H9 (cell line): ENCODE measurements at regions not wholly inside any gene's neighbourhood (a gene's known extent, or its start where the extent isn't known, plus 50 kb on each side); places are given as distances from the start of the nearest gene placed in this dataset.

ENCODE experiments used
- DNase-seq: peaks from one replicate; pipeline ENCODE4 v3.0.0-alpha.2; 2017
- H2AFZ ChIP-seq: one replicate; pipeline ENCODE4 v1.6.1; 2013; ENCODE audit warnings: mild to moderate bottlenecking, low read length, control low read depth, moderate library complexity
- H2AK5ac ChIP-seq: 2 replicates; pipeline ENCODE4 v1.6.1; 2013; ENCODE audit warnings: low read length, control low read depth, mixed read lengths; ENCODE audit not compliant: insufficient read length
- H2BK120ac ChIP-seq: one replicate; pipeline ENCODE4 v1.6.1; 2013; ENCODE audit warnings: low read depth, mild to moderate bottlenecking, low read length, control low read depth, inconsistent platforms; ENCODE audit not compliant: poor library complexity, severe bottlenecking
- H2BK12ac ChIP-seq: 2 replicates; pipeline ENCODE4 v1.6.1; 2013; ENCODE audit warnings: low read length, control low read depth, mixed read lengths, low read depth; ENCODE audit not compliant: insufficient read length
- H2BK15ac ChIP-seq: 2 replicates; pipeline ENCODE4 v1.6.1; 2013; ENCODE audit warnings: low read depth, low read length, control low read depth
- H2BK20ac ChIP-seq: one replicate; pipeline ENCODE4 v1.6.1; 2013; ENCODE audit warnings: low read depth, mild to moderate bottlenecking, low read length, control low read depth, inconsistent platforms; ENCODE audit not compliant: poor library complexity, severe bottlenecking
- H2BK5ac ChIP-seq: 2 replicates; pipeline ENCODE4 v1.6.1; 2013; ENCODE audit warnings: low read length, control low read depth, mixed read lengths; ENCODE audit not compliant: insufficient read length
- H3K14ac ChIP-seq: 2 replicates; pipeline ENCODE4 v1.6.1; 2013; ENCODE audit warnings: low read length, control low read depth; ENCODE audit not compliant: insufficient read depth
- H3K18ac ChIP-seq: 2 replicates; pipeline ENCODE4 v1.6.1; 2013; ENCODE audit warnings: low read depth, mild to moderate bottlenecking, mixed read lengths, low read length, control low read depth; ENCODE audit not compliant: insufficient read length
- H3K23ac ChIP-seq: 2 replicates; pipeline ENCODE4 v1.6.1; 2013; ENCODE audit warnings: low read length, control low read depth, mixed read lengths, low read depth; ENCODE audit not compliant: insufficient read length
- H3K23me2 ChIP-seq: 2 replicates; pipeline ENCODE4 v1.6.1; 2013; ENCODE audit warnings: low read depth, mild to moderate bottlenecking, mixed read lengths, low read length, control low read depth; ENCODE audit not compliant: insufficient read length, poor library complexity, severe bottlenecking
- H3K27ac ChIP-seq: 2 replicates; pipeline ENCODE4 v1.5.1; 2013; ENCODE audit warnings: low read length, control low read depth, mixed read lengths, low read depth; ENCODE audit not compliant: insufficient read length
- H3K27me3 ChIP-seq: 2 replicates; pipeline ENCODE4 v1.6.1; 2013; ENCODE audit warnings: low read length, control low read depth, inconsistent platforms; ENCODE audit not compliant: insufficient read depth
- H3K4ac ChIP-seq: 2 replicates; pipeline ENCODE4 v1.6.1; 2013; ENCODE audit warnings: low read depth, mild to moderate bottlenecking, control low read depth, inconsistent platforms, low read length, moderate library complexity
- H3K4me1 ChIP-seq: 2 replicates; pipeline ENCODE4 v1.6.1; 2013; ENCODE audit warnings: low read length, control low read depth, inconsistent platforms; ENCODE audit not compliant: insufficient read depth
- H3K4me2 ChIP-seq: 2 replicates; pipeline ENCODE4 v1.6.1; 2013; ENCODE audit warnings: low read length, control low read depth, mixed read lengths; ENCODE audit not compliant: insufficient read length, insufficient read depth
- H3K56ac ChIP-seq: 2 replicates; pipeline ENCODE4 v1.6.1; 2013; ENCODE audit warnings: low read depth, mild to moderate bottlenecking, mixed read lengths, low read length, control low read depth; ENCODE audit not compliant: insufficient read length
- H3K79me1 ChIP-seq: 2 replicates; pipeline ENCODE4 v1.6.1; 2013; ENCODE audit warnings: low read depth, mild to moderate bottlenecking, moderate library complexity, low read length, control low read depth, inconsistent platforms; ENCODE audit not compliant: insufficient read depth, poor library complexity, severe bottlenecking
- H3K79me2 ChIP-seq: 2 replicates; pipeline ENCODE4 v1.6.1; 2013; ENCODE audit warnings: low read length, control low read depth, inconsistent platforms; ENCODE audit not compliant: insufficient read depth
- H3K9ac ChIP-seq: 2 replicates; pipeline ENCODE4 v1.6.1; 2013; ENCODE audit warnings: low read length, control low read depth, mixed read lengths; ENCODE audit not compliant: insufficient read length; ENCODE audit errors: extremely low read depth
- H3K9me3 ChIP-seq: one replicate; pipeline ENCODE4 v1.6.1; 2013; ENCODE audit warnings: low read depth, low read length, inconsistent platforms; ENCODE audit not compliant: control insufficient read depth
- H3T11ph ChIP-seq: one replicate; pipeline ENCODE4 v1.6.1; 2013; ENCODE audit warnings: mild to moderate bottlenecking, low read length, control low read depth, inconsistent platforms
- H4K20me1 ChIP-seq: one replicate; pipeline ENCODE4 v1.6.1; 2013; ENCODE audit not compliant: control insufficient read depth, insufficient read length, insufficient read depth
- H4K5ac ChIP-seq: 2 replicates; pipeline ENCODE4 v1.6.1; 2013; ENCODE audit warnings: low read depth, mild to moderate bottlenecking, mixed read lengths, low read length, control low read depth; ENCODE audit not compliant: insufficient read length
- H4K8ac ChIP-seq: replicated peaks from 2 replicates; pipeline ENCODE4 v1.6.1; 2013; ENCODE audit warnings: low read length, control low read depth, mixed read lengths, low read depth; ENCODE audit not compliant: insufficient read length
- H4K91ac ChIP-seq: 2 replicates; pipeline ENCODE4 v1.6.1; 2013; ENCODE audit warnings: low read depth, mild to moderate bottlenecking, moderate library complexity, mixed read lengths, low read length, control low read depth; ENCODE audit not compliant: insufficient read length
- H3K27ac Mint-ChIP-seq, 3 experiments: 2 replicates in 2 of 3; 3 replicates in 1 of 3; pipeline ENCODE4 v1.8.0; 2020 to 2021; ENCODE audit warnings: mixed read lengths in 3 of 3, mild to moderate bottlenecking in 1 of 3, moderate library complexity in 1 of 3
- H3K27me3 Mint-ChIP-seq: 2 replicates; pipeline ENCODE4 v1.8.0; 2021; ENCODE audit warnings: low read depth, mild to moderate bottlenecking, moderate library complexity, mixed read lengths
- H3K36me3 Mint-ChIP-seq, 3 experiments: 2 replicates in 2 of 3; 3 replicates in 1 of 3; pipeline ENCODE4 v1.8.0; 2020 to 2021; ENCODE audit warnings: low read depth in 3 of 3, mixed read lengths in 3 of 3; ENCODE audit not compliant: insufficient read depth in 1 of 3
- H3K4me1 Mint-ChIP-seq, 2 experiments: 2 replicates each; pipeline ENCODE4 v1.8.0; 2020; ENCODE audit warnings: mixed read lengths in 2 of 2
- H3K4me3 Mint-ChIP-seq, 2 experiments: 2 replicates in 1 of 2; 3 replicates in 1 of 2; pipeline ENCODE4 v1.8.0; 2020 to 2021; ENCODE audit warnings: mild to moderate bottlenecking in 2 of 2, mixed read lengths in 2 of 2, moderate library complexity in 1 of 2
- H3K9me3 Mint-ChIP-seq, 2 experiments: 2 replicates in 1 of 2; 3 replicates in 1 of 2; pipeline ENCODE4 v1.8.0; 2020; ENCODE audit warnings: mild to moderate bottlenecking in 2 of 2, mixed read lengths in 2 of 2, moderate library complexity in 1 of 2
- WGBS: extraction: QIAGEN DNeasy Blood & Tissue Kit; methylation state at CpG from one replicate; pipeline ENCODE4 v1.1.7; 2013; ENCODE audit warnings: missing lambda C conversion rate, low lambda C conversion rate, mixed read lengths; ENCODE audit not compliant: insufficient read length; ENCODE audit errors: extremely low coverage; 5-methylcytosine and 5-hydroxymethylcytosine counted together
- TF ChIP-seq, protein P1 (sequence below): fragments of 200-600 bp; sonication (generic); conservative IDR thresholded peaks from 3 replicates; pipeline ENCODE4 v1.8.0; 2021; ENCODE audit warnings: antibody characterized with exemption, mild to moderate bottlenecking

DNA sequence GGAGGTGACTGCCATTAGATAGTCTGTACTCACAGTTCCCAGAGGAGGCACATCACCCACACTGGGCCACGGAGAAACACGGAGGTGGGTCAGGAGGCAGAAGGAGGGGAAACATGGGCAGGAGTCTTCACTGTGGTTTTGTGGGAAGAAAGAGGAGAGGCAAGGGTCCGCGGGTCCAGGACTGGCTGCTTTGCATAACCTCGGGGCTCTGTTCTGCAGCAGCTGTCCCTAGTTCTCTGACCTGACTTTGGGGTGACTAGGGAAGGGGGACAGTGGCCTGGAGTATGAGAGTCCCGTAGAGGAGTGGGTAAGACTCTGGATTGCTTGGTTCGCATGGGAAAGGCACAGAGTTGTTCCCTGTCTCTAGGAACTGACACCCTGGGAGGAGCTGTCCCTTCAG lies 238.3 kb upstream of the RAB6C start:
- Histone ChIP-seq H4K91ac (no peak overlapping the region), H2BK5ac (no peak overlapping the region), H3T11ph (no peak overlapping the region), H3K79me1 (no peaks in the 10 kb centered on the region), H4K20me1 (no peaks in the 10 kb centered on the region), H2AFZ (no peak overlapping the region), H3K9me3 (no peaks in the 10 kb centered on the region), H2BK20ac (no peak overlapping the region), H3K27ac (no peak overlapping the region), H3K18ac (no peak overlapping the region), H4K8ac (no peak overlapping the region), H3K4me2 (no peak overlapping the region), H2AK5ac (no peak overlapping the region), H3K79me2 (no peaks in the 10 kb centered on the region), H3K4me1 (no peaks in the 10 kb centered on the region), H3K27me3 (no peaks in the 10 kb centered on the region), H3K56ac (no peak overlapping the region), H2BK15ac (no peak overlapping the region), H3K23me2 (no peaks in the 10 kb centered on the region), H3K23ac (no peak overlapping the region), H3K14ac (no peak overlapping the region), H2BK12ac (no peak overlapping the region), H3K4ac (no peak overlapping the region), H2BK120ac (no peak overlapping the region), H4K5ac (no peak overlapping the region), H3K9ac (no peak overlapping the region)
- Mint-ChIP-seq H3K4me3 (no peak overlapping the region), H3K27ac (no peak overlapping the region), H3K36me3 (no peaks in the 10 kb centered on the region), H3K27me3 (peaks cover 3% of the 10 kb centered on the region; the same call in 1 of the 2 replicates), H3K4me1 (peaks cover 18 to 20% of the 10 kb centered on the region in 2 experiments), H3K9me3 (peaks cover 0 to 3% of the 10 kb centered on the region in 2 experiments; a peak in 1 of 5 replicates)
- WGBS, result no CpG with 5 or more reads among the region's 7 CpGs
- DNase-seq, result no peak
- TF ChIP-seq, protein P1, sequence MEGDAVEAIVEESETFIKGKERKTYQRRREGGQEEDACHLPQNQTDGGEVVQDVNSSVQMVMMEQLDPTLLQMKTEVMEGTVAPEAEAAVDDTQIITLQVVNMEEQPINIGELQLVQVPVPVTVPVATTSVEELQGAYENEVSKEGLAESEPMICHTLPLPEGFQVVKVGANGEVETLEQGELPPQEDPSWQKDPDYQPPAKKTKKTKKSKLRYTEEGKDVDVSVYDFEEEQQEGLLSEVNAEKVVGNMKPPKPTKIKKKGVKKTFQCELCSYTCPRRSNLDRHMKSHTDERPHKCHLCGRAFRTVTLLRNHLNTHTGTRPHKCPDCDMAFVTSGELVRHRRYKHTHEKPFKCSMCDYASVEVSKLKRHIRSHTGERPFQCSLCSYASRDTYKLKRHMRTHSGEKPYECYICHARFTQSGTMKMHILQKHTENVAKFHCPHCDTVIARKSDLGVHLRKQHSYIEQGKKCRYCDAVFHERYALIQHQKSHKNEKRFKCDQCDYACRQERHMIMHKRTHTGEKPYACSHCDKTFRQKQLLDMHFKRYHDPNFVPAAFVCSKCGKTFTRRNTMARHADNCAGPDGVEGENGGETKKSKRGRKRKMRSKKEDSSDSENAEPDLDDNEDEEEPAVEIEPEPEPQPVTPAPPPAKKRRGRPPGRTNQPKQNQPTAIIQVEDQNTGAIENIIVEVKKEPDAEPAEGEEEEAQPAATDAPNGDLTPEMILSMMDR, result no peak
